ENCODE measurements at regions not wholly inside any gene's neighbourhood (a gene's known extent, or its start where the extent isn't known, plus 50 kb on each side); places are given as distances from the start of the nearest gene placed in this dataset.

DNA sequence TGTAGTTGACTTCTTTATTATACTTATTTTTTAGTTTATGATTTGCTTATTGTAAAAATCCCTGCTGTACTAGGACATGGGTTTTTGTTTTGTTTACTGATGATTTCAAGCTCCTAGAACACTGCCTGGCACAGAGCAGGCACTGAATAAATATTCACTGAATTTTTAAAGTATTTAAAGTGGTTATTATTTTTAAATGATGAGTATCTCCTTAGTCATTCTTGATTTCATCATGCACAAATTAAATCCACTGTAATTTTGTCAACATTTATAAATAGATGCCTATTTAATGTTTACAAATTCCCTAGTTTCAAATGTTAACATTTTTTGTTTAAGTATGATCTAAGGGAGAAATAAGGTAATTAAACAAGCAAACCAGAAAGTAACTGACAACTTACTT lies 367.9 kb upstream of the SLIT2 start:
- DNase-seq, result no peak

DNA sequence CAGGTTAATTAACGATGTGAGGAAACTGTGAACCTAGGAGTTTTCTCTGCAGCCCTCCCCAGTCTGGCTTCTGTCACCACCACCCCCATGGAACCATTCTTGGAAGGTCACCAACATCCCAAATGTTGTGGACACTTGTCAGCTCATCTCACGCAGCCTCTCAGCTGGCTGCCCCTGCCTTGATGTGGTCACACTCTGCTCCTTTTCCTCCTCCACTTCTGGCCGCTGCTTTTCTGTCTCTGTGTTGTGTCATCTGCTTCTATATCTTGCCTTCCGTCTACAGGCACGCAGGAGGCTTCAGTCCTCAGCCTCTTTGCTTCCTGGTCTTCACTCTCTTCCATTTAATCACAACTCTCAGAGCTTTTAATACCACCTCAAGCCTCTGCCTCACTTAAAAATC lies 371.5 kb upstream of the SLIT2 start:
- no peak for DNase-seq

- no peak for DNase-seq
Observed at GRCh38 chr4:19879330-19879729, 372.4 kb upstream of the SLIT2 start.

- DNase-seq, result no peak
Observed at GRCh38 chr4:19857991-19858390, 393.7 kb upstream of the SLIT2 start.

GRCh38 chr4:19857380-19857779 lies 394.3 kb upstream of the SLIT2 start:
- DNase-seq, result no peak

DNA sequence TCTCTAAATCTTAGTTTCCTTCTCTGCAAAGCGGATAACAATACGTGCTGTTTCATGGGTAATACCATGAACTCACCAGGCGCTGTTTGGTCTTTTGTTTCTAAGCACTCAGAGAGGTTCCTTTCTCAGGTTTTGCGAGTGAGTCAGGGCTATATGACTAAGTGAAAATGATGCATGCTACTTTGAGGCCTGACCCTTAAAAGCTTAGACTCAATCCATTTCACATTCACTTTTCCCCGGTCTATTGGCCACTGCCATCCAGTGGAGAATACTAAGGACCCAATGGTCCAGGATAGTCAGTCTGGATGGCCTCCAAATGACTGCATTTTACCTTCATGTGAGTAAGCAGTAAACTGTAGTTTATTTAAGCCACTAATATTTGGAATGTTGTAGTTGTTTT lies 400.8 kb upstream of the SLIT2 start:
- no peak for DNase-seq

GRCh38 chr4:19844446-19844845 lies 407.3 kb upstream of the SLIT2 start:
- DNase-seq, result no peak

GRCh38 chr4:19842471-19842870 lies 409.2 kb upstream of the SLIT2 start:
- no peak for DNase-seq

DNA sequence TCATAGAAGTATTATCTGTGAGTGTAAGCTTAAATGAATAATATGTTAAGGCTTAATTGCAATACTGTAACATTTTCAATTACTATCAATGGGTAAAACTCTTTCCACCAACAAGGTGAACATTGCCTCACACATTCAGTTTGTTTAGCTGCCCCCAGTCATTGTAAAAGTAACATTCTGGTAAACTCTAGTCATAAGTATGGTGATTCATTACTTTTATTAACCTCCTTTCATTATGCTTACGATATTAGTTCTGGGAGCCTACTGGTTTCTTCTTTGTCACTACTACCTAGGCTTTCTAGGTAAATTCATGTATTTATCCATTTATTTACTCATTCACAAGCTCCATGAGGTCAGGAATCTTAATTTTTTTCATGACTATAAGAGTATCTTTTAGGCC lies 412.8 kb upstream of the SLIT2 start:
- DNase-seq, result no peak

DNA sequence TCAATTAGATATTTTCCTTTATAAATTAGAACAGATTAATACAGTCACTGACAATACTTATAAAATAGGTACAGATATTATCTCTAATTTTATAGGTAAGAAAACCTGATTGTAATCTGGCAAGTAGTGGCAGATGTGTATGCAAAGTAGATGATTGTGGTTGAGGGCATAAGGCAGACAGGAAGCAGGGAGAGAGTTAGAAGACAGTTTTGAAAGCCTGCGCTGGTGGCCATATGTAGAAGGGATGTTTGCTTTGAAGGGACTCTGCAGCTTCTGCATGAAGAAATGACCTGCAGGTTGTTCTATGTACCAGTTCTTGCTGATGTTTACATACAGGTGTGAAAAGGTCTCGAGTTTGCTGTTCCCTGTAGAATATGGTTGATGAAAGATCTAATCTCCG lies 416.3 kb upstream of the SLIT2 start:
- DNase-seq, result no peak

DNA sequence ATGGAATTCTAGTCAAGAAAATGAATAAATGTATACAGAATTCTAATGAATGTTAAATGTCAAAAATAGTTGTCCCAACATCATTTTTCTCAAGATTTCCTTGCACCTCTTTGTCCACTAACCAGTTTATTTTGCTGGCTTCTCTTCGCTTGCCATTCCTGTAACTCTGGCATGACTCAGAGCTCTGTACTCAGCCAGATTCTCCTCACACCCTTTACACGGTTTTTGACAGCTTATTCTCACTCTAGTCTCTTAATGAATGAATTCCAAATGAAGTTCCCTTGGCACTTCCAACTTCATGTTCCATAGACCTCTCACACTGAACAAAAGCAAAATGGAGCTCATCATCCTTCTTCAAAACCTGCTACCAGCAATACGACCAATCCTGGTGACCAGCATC lies 419.3 kb upstream of the SLIT2 start:
- DNase-seq, result no peak

DNA sequence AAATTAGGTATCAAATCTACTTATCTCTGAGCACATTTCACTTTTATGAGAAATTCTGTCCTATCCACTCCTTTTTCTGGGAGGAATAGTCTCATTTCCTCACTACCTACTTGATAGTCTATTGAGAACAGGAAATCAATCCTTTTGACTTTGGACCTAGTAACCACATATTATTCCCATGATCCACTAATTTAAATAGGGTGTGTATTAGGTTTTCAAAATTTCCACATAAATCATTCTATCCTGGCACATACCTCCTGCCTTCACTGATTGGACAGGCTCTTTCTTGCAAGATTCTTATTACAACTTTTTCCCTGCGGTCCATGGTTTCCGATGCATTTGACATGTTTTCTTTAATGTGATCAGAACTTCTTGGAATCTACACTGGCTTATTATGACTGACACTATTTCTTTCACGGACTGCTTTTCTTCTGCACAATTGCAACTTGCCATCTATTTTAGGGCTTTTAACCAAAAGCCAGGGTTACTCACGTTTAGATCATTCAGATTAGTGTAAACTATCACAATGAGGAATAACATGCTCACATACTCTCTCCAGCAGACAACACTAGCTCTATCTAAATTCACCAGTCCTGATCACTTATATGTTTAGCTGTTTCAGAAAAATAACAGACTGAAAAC lies 419.9 kb upstream of the SLIT2 start:
- DNase-seq, result no peak

DNA sequence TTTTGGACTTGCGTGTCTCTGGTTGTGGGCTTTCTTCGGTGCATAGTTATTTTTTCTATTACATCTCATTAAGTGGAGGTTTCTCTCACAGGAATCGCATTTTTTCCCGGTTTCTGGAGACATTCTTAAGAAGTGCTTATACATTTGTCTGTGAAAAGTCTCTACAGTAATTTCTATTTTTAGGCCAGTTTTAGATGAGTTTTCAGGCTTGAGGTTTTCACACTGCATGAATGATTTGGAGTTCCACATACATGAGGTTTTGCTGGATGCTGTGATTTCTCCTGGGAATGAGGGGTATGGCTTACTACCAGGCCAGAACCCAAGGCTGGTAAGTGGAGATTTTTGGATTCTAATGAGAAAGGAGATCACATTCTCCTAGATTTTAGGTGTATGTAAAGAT lies 422.6 kb upstream of the SLIT2 start:
- DNase-seq, result no peak

DNA sequence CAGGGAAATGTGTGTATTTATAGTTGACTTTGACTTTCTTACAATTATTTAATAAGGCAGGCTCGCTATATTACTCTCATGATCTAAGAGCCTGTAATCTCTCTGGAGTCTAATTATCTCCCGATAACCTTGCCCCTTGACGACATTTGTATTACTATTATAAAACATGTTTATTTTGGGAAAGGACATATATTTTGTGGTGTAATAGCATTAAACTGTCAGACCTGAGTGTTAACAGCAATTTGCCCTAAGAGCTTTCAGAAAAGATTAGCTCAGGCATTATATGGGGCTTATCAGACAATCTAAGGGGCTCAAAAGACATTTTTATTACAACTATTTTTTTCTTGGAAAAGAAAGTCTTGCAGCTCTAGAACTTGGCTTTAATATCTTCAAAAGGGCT lies 427.9 kb upstream of the SLIT2 start:
- DNase-seq, result no peak

- no peak for DNase-seq
Observed at GRCh38 chr4:19819737-19820136, 432.0 kb upstream of the SLIT2 start.

GRCh38 chr4:19809989-19810388 lies 441.7 kb upstream of the SLIT2 start:
- DNase-seq, result no peak

- no peak for DNase-seq
Observed at GRCh38 chr4:19807505-19807904, 444.2 kb upstream of the SLIT2 start.

DNA sequence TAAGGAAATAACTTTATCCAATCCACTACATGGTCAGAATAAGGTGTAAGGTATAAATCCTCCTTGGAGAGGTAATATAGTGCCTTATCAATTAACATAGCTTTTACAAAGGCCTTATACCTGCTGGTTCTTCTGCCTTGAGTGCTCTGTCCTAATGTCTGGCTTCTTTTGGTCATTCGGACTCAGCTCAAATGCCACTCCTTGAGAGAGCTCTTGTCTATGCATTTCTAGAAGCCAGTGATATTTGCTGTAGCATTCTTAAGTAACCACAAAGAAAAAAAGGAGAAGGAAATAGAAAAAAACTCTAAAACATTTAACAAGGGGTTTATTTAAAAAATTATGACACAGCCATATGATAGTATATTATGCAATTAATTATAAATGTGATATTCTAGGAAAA lies 444.8 kb upstream of the SLIT2 start:
- no peak for DNase-seq

GRCh38 chr4:19803406-19803805 lies 448.3 kb upstream of the SLIT2 start:
- DNase-seq, result no peak

DNA sequence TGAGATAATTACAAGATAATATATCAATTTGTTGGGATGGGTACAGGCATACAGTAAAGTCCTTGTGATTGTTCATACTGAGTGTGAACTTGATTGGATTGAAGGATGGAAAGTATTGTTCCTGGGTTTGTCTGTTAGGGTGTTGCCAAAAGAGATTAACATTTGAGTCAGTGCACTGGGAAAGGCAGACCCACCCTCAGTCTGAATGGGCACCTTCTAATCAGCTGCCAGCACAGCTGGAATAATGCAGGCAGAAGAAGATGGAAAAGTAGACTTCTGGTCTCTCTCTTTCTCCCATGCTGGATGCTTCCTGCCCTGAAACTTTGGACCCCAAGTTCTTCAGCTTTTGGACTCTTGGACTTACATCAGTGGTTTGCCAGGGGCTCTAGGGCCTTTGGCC lies 457.9 kb upstream of the SLIT2 start:
- no peak for DNase-seq

DNA sequence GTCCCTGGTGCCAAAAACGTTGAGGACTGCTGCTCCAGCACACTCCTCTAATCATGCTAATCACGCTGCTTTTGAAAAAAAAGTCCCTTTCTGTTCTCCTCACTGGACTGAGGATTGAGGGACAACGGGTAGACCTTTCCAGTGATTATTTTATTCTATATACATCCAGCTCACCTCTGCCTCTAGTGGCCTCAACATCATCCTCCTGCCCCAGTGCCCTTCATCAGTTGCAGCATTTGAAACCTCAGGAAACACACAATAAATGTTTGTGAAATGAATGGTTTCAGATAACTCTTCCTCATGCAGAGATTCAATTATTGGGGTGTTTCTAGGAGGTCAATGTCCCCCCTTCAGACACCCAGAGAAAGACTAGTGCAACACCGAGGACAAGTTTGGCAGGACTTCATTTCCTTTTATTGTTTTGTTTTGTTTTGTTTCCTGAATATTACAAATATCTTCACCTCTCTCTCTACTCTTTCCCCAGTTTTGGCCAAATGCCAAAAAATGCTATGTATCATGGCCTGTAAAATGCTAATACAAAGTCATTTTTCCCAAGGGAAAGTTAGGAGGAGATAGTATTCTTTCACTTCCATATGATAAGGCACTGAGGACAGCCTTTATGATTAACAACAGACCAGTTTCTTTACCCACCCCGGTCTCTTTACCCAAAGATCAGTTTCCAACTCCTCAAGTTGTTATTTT lies 460.1 kb upstream of the SLIT2 start:
- no peak for DNase-seq

DNA sequence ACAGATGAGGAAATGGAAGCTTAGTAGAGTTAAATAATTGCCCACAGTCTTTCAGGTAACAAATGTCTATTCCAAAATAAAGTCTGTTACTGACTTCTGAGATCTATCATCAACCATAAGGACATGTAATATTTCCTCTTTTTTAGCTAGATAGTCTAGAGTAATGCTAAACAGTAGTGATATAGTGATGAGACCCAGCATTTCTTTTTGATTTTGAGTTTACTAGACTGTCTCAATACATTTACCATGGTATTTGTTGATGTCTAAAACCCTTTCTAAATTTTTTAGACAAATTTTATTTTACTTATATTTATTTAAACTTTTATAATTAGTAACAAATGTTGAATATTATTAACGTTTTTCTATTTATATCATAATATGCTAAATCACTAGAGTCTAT lies 465.1 kb upstream of the SLIT2 start:
- no peak for DNase-seq

DNA sequence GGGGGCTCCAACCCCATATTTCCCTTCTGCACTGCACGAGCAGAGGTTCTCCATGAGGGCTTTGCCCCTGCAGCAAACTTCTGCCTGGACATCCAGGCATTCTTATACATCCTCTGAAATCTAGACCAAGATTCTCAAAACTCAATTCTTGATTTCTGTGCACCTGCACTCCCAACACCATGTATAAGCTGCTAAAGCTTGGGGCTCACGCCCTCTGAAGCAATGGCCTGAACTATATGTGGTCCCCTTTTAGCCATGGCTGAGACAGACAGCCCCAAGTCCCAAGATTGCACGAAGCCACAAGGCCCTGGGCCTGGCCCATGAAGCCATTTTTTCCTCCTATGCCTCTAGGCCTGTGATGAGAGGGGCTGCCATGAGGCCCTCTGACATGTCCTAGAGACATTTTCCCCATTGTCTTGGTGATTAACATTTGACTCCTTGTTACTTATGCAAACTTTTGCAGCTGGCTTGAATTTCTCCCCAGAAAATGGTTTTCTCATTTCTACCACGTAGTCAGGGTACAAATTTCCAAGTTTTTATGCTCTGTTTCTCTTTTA lies 468.0 kb upstream of the SLIT2 start:
- DNase-seq, result no peak

GRCh38 chr4:19780871-19781270 lies 470.8 kb upstream of the SLIT2 start:
- no peak for DNase-seq

DNA sequence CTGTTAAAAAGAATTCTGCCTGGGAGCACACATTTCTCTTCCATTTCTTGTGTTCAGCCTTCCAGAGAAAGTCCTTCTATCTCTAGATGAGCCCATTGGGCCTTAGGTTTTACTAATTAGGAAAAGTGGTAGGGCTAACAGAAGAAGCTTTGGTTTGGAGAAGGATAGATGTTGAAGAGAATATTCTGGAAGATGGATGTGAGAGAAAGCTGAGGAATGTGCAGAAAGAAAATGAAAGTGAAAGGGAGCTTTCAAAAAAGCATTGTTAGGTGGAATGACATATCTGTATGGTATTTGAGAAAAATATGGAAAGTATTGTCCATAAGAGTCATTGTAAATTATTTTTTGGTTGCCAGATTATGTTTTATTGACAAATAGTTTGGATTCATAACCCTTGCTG lies 474.8 kb upstream of the SLIT2 start:
- DNase-seq, result no peak

Measured in effector CD4-positive, alpha-beta T cell (primary cell).